ENCODE measurements at regions not wholly inside any gene's neighbourhood (a gene's known extent, or its start where the extent isn't known, plus 50 kb on each side); places are given as distances from the start of the nearest gene placed in this dataset.

DNA sequence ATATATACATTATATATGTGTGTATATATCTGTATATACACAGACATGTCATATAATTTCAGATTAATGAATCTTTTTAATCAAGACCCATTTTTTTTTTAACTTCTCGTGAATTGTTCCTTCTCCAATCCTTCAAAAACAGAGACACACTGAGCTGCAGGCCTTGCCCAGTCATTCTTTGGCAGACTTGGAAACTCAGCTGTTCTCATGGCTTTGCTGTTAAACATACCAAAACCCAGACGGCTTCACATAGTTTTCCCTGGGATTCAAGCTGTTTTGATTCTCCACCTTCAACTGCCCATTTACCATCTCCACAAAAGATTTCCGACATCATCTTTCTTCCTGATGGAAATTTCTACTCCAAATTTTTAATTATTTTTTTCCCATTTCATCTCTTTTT lies 148.7 kb downstream of the KCNJ2 start:
- Histone ChIP-seq H3K79me2 (ENCODE audit: control insufficient read depth, insufficient read depth, low read length) (no peaks in the 10 kb centered on the region), H3K9me3 (ENCODE audit: control insufficient read depth, low read depth, low read length) (no peaks in the 10 kb centered on the region), H3K4me1 (ENCODE audit: control insufficient read depth, extremely low read depth, insufficient read depth, low read length) (no peaks in the 10 kb centered on the region), H4K20me1 (ENCODE audit: control insufficient read depth, extremely low read depth, insufficient read depth, low read length) (no peaks in the 10 kb centered on the region), H3K36me3 (ENCODE audit: control insufficient read depth in 2 of 2, extremely low read depth in 1 of 2, insufficient read depth in 2 of 2, low read length in 2 of 2) (no peaks in the 10 kb centered on the region), H3K9ac (ENCODE audit: control insufficient read depth, extremely low read depth, insufficient read depth, low read length) (no peak overlapping the region), H3K27me3 (ENCODE audit: control insufficient read depth, extremely low read depth, insufficient read depth, low read length) (no peaks in the 10 kb centered on the region), H3K27ac (ENCODE audit: control insufficient read depth, insufficient read depth, low read length) (no peak overlapping the region), H3K4me3 (ENCODE audit: control insufficient read depth in 2 of 3, extremely low read depth in 1 of 3, insufficient read depth in 2 of 3, low read depth in 1 of 3, low read length in 3 of 3) (no peak overlapping the region), H3K9me1 (ENCODE audit: control insufficient read depth, extremely low read depth, insufficient read depth, low read length) (no peaks in the 10 kb centered on the region), H3K4me2 (ENCODE audit: control insufficient read depth, extremely low read depth, insufficient read depth, low read depth, low read length) (no peak overlapping the region), H2AFZ (ENCODE audit: control insufficient read depth, low read length) (no peak overlapping the region)
- no peak for FAIRE-seq
- TF ChIP-seq, protein P1, sequence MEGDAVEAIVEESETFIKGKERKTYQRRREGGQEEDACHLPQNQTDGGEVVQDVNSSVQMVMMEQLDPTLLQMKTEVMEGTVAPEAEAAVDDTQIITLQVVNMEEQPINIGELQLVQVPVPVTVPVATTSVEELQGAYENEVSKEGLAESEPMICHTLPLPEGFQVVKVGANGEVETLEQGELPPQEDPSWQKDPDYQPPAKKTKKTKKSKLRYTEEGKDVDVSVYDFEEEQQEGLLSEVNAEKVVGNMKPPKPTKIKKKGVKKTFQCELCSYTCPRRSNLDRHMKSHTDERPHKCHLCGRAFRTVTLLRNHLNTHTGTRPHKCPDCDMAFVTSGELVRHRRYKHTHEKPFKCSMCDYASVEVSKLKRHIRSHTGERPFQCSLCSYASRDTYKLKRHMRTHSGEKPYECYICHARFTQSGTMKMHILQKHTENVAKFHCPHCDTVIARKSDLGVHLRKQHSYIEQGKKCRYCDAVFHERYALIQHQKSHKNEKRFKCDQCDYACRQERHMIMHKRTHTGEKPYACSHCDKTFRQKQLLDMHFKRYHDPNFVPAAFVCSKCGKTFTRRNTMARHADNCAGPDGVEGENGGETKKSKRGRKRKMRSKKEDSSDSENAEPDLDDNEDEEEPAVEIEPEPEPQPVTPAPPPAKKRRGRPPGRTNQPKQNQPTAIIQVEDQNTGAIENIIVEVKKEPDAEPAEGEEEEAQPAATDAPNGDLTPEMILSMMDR (optimal IDR thresholded peaks at IDR 0.05 in 1 of 3, IDR thresholded peaks at IDR 0.05 in 1 of 3, conservative IDR thresholded peaks at IDR 0.05 in 1 of 3; ENCODE audit: extremely low read depth in 1 of 3, insufficient read depth in 2 of 3, low read length in 3 of 3) = no peak
- TF ChIP-seq EZH2 (IDR thresholded peaks at IDR 0.05; ENCODE audit: low read length) = no peak
- dilution Hi-C loops (cut with MboI; ENCODE audit: extremely low pct_ligation_motif_present, low sequenced_read_pairs) = no loop called here
- DNase-seq (ENCODE audit: low read depth, low spot score) = no peak

DNA sequence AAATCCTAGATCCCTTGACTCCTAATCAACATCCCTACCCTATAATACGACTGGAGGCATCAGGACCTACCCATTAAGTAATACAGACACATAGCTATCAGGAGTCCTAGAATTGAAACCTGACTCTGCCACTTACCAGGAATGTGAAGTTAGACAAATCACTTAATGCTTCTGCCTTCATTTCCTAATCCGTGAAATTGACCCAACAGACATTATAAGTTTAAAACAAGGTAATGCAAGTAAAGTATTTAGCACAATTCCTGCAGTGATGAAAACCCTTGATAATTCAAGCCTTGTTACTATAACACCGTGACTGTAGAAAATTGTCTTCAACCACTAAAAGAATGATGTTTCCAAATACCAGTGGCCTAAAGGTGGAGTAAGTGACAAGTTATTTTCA lies 150.2 kb downstream of the KCNJ2 start:
- Histone ChIP-seq H3K4me2 (ENCODE audit: control insufficient read depth, extremely low read depth, insufficient read depth, low read depth, low read length) (no peak overlapping the region), H3K36me3 (ENCODE audit: control insufficient read depth in 2 of 2, extremely low read depth in 1 of 2, insufficient read depth in 2 of 2, low read length in 2 of 2) (no peaks in the 10 kb centered on the region), H4K20me1 (ENCODE audit: control insufficient read depth, extremely low read depth, insufficient read depth, low read length) (no peaks in the 10 kb centered on the region), H3K9me3 (ENCODE audit: control insufficient read depth, low read depth, low read length) (no peaks in the 10 kb centered on the region), H3K9me1 (ENCODE audit: control insufficient read depth, extremely low read depth, insufficient read depth, low read length) (no peaks in the 10 kb centered on the region), H3K27me3 (ENCODE audit: control insufficient read depth, extremely low read depth, insufficient read depth, low read length) (no peaks in the 10 kb centered on the region), H3K4me1 (ENCODE audit: control insufficient read depth, extremely low read depth, insufficient read depth, low read length) (no peaks in the 10 kb centered on the region), H3K27ac (ENCODE audit: control insufficient read depth, insufficient read depth, low read length) (no peak overlapping the region), H2AFZ (ENCODE audit: control insufficient read depth, low read length) (no peak overlapping the region), H3K79me2 (ENCODE audit: control insufficient read depth, insufficient read depth, low read length) (no peaks in the 10 kb centered on the region), H3K9ac (ENCODE audit: control insufficient read depth, extremely low read depth, insufficient read depth, low read length) (no peak overlapping the region), H3K4me3 (ENCODE audit: control insufficient read depth in 2 of 3, extremely low read depth in 1 of 3, insufficient read depth in 2 of 3, low read depth in 1 of 3, low read length in 3 of 3) (no peak overlapping the region)
- dilution Hi-C loops (cut with MboI; ENCODE audit: extremely low pct_ligation_motif_present, low sequenced_read_pairs) = no loop called here
- no peak for TF ChIP-seq EZH2 (IDR thresholded peaks at IDR 0.05; ENCODE audit: low read length)
- TF ChIP-seq, protein P1 (optimal IDR thresholded peaks at IDR 0.05 in 1 of 3, IDR thresholded peaks at IDR 0.05 in 1 of 3, conservative IDR thresholded peaks at IDR 0.05 in 1 of 3; ENCODE audit: extremely low read depth in 1 of 3, insufficient read depth in 2 of 3, low read length in 3 of 3) = no peak
- DNase-seq (ENCODE audit: low read depth, low spot score) (no peak), FAIRE-seq (no peak)

Measured in keratinocyte (primary cell).